GM13976 (cell line): ENCODE measurements at regions not wholly inside any gene's neighbourhood (a gene's known extent, or its start where the extent isn't known, plus 50 kb on each side); places are given as distances from the start of the nearest gene placed in this dataset.

Experiments
- DNase-seq: peaks from one replicate; pipeline ENCODE4 v3.0.0; 2012; ENCODE audit warnings: low spot score
- in situ Hi-C: fragments of 300-500 bp; cut with MboI; formaldehyde crosslinking; loops from one replicate; pipeline ENCODE4 v1.12.0; 2022; ENCODE audit warnings: low sequenced_read_pairs, mixed read lengths, inconsistent platforms; ENCODE audit not compliant: unreplicated experiment
- TF ChIP-seq, protein P1 (sequence below): IDR thresholded peaks from 2 replicates; pipeline ENCODE4 v1.5.1; 2012; ENCODE audit warnings: borderline replicate concordance, mild to moderate bottlenecking; ENCODE audit not compliant: insufficient read depth; ENCODE audit errors: extremely low read depth, missing control alignments, control extremely low read depth

DNA sequence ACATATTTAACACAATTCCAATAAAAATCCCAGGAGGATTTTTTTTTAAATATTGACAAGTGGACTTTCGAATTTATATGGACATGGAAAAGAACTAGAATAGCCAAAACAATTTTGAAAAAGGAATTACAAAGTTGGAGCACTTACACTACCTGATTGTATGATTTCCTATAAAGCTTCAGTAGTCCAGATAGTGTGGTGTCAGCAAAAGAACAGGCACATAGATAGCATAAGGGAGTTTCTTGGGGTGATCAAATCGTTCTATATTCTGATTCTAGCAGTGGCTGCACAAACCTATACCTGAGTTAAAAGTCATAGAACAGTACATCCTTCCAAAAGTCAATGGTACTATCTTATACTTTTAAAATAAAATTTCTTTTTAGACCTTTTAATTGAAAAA is 66.4 kb upstream of the CES5A start:
- TF ChIP-seq, protein P1, sequence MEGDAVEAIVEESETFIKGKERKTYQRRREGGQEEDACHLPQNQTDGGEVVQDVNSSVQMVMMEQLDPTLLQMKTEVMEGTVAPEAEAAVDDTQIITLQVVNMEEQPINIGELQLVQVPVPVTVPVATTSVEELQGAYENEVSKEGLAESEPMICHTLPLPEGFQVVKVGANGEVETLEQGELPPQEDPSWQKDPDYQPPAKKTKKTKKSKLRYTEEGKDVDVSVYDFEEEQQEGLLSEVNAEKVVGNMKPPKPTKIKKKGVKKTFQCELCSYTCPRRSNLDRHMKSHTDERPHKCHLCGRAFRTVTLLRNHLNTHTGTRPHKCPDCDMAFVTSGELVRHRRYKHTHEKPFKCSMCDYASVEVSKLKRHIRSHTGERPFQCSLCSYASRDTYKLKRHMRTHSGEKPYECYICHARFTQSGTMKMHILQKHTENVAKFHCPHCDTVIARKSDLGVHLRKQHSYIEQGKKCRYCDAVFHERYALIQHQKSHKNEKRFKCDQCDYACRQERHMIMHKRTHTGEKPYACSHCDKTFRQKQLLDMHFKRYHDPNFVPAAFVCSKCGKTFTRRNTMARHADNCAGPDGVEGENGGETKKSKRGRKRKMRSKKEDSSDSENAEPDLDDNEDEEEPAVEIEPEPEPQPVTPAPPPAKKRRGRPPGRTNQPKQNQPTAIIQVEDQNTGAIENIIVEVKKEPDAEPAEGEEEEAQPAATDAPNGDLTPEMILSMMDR, result no peak

DNA sequence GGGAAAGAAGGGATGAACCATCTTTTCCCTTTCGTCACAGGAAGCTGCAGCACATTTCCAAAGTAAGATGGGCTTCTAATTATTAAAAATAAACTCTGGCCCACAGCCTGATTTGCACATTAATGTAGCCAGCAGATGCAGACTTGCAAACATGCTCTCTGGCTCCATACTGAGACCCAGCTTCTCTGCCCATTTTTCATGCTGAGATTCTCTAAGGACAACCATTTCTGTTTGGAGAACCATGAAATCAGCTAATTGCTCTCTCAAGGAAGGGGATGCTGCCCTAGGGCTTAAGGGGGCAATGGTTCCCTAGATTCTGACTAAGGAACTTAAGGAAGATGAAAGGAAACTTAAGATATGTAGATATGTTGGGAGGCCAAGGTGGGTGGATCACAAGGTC is 63.0 kb upstream of the CES5A start:
- in situ Hi-C loops, result no loop called here
- DNase-seq, result no peak
- TF ChIP-seq, protein P1, result no peak

More for the DNA sequence above, 66.4 kb upstream of the CES5A start:
- in situ Hi-C loops, result loop anchor here (10.0 kb wide), 1 partner anchor 373 kb away; no protein-coding TSS in a partner anchor
- no peak for DNase-seq

DNA sequence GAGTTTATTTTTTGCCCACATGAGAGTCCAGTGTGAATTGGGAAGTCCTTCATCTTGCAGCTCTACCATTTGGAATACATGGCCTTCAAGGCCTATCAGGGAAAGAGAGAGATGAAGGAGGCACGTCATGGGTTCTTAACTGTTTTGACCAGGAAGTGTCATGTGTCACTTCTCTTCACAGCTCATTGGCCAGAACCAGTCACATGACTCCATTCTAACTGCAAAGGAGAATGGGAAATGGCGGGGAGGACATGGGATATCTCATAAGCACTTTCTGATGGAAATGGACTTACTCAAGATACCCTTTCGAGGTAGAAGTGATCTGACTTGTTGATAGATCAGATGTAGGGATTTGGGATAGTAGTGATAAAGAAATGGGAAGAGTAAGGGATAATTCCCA is 57.9 kb upstream of the CES5A start:
- no peak for DNase-seq
- in situ Hi-C loops, result no loop called here
- TF ChIP-seq, protein P1, result no peak

DNA sequence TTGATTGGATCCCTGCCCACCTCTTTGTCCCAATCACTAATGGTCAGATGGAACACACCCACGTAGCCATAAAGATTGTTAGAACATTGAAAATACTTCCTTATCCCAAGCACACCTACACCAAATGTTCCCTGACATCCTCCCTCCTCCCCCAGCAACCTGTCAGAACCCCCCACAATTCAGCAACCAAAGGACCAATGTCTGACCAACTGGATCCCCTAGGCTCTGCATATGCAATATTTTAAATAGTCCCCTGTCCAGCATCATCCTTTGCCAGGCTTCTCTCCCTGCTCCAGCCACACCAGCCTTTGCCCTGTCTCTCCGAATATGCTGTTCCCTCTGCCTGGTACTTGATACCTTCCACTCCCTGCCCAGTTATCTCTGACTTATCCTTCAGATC is 54.9 kb upstream of the CES5A start:
- TF ChIP-seq, protein P1, result no peak
- in situ Hi-C loops, result no loop called here
- DNase-seq, result no peak

DNA sequence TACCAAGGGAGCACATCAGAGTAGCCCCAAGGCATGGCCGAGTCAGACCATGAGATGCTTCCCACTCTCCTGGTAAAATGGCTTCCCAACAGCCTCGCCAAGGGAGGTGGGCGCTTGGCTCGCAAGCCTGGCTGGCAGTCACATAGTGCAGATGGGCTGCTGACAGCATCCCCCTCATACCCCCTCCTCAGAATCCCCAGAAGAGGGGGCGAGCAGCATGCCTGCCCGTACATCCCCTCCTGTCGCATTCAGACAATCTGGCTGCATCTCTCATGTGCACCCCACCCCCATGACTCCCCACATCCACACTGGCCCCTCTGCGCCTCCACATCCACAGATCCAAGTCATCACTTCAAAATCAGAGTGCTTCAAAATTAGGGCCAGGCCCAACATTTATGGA is 54.0 kb upstream of the CES5A start:
- TF ChIP-seq, protein P1, result no peak
- DNase-seq, result no peak
- in situ Hi-C loops, result no loop called here

DNA sequence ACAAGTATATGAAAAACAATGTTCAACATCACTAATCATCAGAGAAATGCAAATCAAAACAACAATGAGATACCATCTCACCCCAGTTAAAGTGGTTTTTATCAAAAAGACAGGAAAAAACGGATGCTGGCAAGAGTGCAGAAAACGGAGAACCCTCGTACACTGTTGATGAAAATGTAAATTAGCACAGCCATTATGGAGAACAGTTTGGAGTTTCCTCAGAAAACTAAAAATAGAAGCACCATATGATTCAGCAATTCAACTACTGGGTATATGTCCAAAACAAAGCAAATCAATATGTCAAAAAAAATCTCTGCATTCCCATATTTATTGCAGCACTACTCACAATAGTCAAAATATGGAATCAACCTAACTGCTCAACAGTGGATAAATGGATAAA is 50.1 kb upstream of the CES5A start:
- TF ChIP-seq, protein P1, result no peak
- DNase-seq, result no peak
- in situ Hi-C loops, result no loop called here
